Thyroid gland (tissue), 4 donors: ENCODE measurements at regions not wholly inside any gene's neighbourhood (a gene's known extent, or its start where the extent isn't known, plus 50 kb on each side); places are given as distances from the start of the nearest gene placed in this dataset.

Source experiments
- DNase-seq, 2 donors: peaks; one replicate each; pipeline ENCODE4 v3.0.0-alpha.2; 2019
- H3K27ac ChIP-seq, 3 donors: fragments of 200-600 bp; sonication (generic); 1 replicate in 2 of 3; 2 replicates in 1 of 3; pipeline ENCODE4 v1.5.1; 2016 to 2019; ENCODE audit warnings: mild to moderate bottlenecking in 1 of 3, moderate library complexity in 1 of 3
- H3K27me3 ChIP-seq: fragments of 200-600 bp; sonication (generic); one replicate; pipeline ENCODE4 v1.5.1; 2019
- H3K36me3 ChIP-seq, 2 donors: fragments of 200-600 bp; sonication (generic); one replicate each; pipeline ENCODE4 v1.5.1; 2016 to 2019
- H3K4me1 ChIP-seq, 2 donors: fragments of 200-600 bp; sonication (generic); one replicate each; pipeline ENCODE4 v1.5.1; 2017 to 2019
- H3K4me3 ChIP-seq, 3 donors: fragments of 200-600 bp; sonication (generic); replicated peaks in 1 of 3; 1 replicate in 2 of 3; 2 replicates in 1 of 3; pipeline ENCODE4 v1.5.1; 2016; ENCODE audit warnings: mild to moderate bottlenecking in 1 of 3
- H3K9me3 ChIP-seq: fragments of 200-600 bp; sonication (generic); one replicate; pipeline ENCODE4 v1.5.1; 2017
- POLR2A ChIP-seq, 2 donors: fragments of 450-650 bp; IDR thresholded peaks; one replicate each; pipeline ENCODE4 v1.6.1; 2017; ENCODE audit warnings: antibody characterized with exemption in 2 of 2, mild to moderate bottlenecking in 2 of 2, moderate library complexity in 1 of 2
- WGBS, 2 donors: methylation state at CpG; one replicate each; pipeline ENCODE4 v1.1.5; 2017; 5-methylcytosine and 5-hydroxymethylcytosine counted together
- intact Hi-C: fragments of 100-400 bp; cut with DNase I; formaldehyde crosslinking; loops from one replicate; pipeline ENCODE4 v1.15.1; 2023
- TF ChIP-seq, protein P1 (sequence below), 6 experiments: fragments of 200-600 bp in 3 of 6; fragments of 450-650 bp in 3 of 6; sonication (generic) in 3 of 6; IDR thresholded peaks; one replicate each; pipeline ENCODE4 v1.5.1; 2016 to 2019; ENCODE audit warnings: antibody characterized with exemption in 6 of 6, mild to moderate bottlenecking in 2 of 6, inconsistent platforms in 1 of 6, moderate library complexity in 1 of 6

- no peaks in the 10 kb centered on the region for H3K36me3 ChIP-seq
- WGBS, 2 donors: 43 to 57% methylated on average over 2 of the region's 2 CpGs
- intact Hi-C loops: no loop called here
- TF ChIP-seq, protein P1, sequence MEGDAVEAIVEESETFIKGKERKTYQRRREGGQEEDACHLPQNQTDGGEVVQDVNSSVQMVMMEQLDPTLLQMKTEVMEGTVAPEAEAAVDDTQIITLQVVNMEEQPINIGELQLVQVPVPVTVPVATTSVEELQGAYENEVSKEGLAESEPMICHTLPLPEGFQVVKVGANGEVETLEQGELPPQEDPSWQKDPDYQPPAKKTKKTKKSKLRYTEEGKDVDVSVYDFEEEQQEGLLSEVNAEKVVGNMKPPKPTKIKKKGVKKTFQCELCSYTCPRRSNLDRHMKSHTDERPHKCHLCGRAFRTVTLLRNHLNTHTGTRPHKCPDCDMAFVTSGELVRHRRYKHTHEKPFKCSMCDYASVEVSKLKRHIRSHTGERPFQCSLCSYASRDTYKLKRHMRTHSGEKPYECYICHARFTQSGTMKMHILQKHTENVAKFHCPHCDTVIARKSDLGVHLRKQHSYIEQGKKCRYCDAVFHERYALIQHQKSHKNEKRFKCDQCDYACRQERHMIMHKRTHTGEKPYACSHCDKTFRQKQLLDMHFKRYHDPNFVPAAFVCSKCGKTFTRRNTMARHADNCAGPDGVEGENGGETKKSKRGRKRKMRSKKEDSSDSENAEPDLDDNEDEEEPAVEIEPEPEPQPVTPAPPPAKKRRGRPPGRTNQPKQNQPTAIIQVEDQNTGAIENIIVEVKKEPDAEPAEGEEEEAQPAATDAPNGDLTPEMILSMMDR (IDR thresholded peaks at IDR 0.05): no peak
- no peak for TF ChIP-seq POLR2A (IDR thresholded peaks at IDR 0.05)
- DNase-seq: no peak
- no peak overlapping the region for H3K4me3 ChIP-seq
- no peaks in the 10 kb centered on the region for H3K27me3 ChIP-seq
- H3K27ac ChIP-seq: no peak overlapping the region
- H3K9me3 ChIP-seq: no peaks in the 10 kb centered on the region
- no peaks in the 10 kb centered on the region for H3K4me1 ChIP-seq
These were observed 87.7 kb upstream of the OPCML start for GRCh38 chr11:133619973-133620372.

DNA sequence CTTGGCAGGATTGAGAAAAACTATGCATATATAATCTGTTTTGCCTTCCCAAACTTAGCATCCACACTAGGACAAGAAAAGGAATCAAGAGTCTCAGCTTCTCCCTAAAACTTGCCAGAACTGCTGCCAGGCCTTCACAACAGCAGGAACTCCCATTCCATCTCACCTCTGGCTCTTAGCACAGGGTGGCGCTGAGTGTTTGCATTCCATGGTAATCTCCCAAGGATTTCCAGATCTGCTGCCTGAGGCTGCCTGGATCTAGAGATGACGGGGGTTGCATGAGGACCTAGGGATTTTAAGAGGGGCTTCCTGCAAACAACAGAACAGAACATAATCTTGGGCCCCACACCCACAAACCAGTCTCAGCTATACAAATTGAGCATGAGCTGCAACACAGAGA, 87.1 kb upstream of the OPCML start:
- Histone ChIP-seq H3K9me3 (no peaks in the 10 kb centered on the region), H3K36me3 (no peaks in the 10 kb centered on the region), H3K4me1 (no peaks in the 10 kb centered on the region), H3K27ac (no peak overlapping the region), H3K27me3 (no peaks in the 10 kb centered on the region), H3K4me3 (no peak overlapping the region)
- WGBS, 2 donors: 44 to 61% methylated on average over 2 of the region's 2 CpGs
- DNase-seq: no peak
- intact Hi-C loops: no loop called here
- TF ChIP-seq, protein P1 (IDR thresholded peaks at IDR 0.05): no peak
- no peak for TF ChIP-seq POLR2A (IDR thresholded peaks at IDR 0.05)

DNA sequence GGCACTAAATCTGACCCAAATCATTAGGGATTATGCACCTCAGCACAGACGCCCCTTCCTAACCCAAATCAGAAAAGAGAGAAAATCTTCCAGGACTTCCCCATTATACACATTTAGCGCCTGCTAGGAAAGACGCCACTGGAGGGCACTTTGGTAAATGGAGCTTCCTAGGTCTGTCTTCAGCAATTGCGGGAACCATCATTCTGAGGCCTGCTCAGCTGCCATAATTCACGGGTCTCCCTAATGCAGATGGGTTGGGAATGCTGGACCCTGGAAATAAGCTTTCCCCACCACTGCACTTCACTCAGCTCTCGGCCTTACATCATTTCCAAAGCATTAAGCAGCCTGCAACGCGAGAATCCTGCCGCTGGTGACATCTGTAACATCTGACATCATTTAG, 86.2 kb upstream of the OPCML start:
- no peak overlapping the region for H3K27ac ChIP-seq
- H3K4me3 ChIP-seq: no peak overlapping the region
- intact Hi-C loops: no loop called here
- H3K27me3 ChIP-seq: no peaks in the 10 kb centered on the region
- no peaks in the 10 kb centered on the region for H3K4me1 ChIP-seq
- H3K36me3 ChIP-seq: no peaks in the 10 kb centered on the region
- no peaks in the 10 kb centered on the region for H3K9me3 ChIP-seq
- TF ChIP-seq, protein P1 (IDR thresholded peaks at IDR 0.05): no peak
- no peak for TF ChIP-seq POLR2A (IDR thresholded peaks at IDR 0.05)
- 85 to 88% methylated on average over 9 of the region's 9 CpGs for WGBS, 2 donors
- no peak for DNase-seq

DNA sequence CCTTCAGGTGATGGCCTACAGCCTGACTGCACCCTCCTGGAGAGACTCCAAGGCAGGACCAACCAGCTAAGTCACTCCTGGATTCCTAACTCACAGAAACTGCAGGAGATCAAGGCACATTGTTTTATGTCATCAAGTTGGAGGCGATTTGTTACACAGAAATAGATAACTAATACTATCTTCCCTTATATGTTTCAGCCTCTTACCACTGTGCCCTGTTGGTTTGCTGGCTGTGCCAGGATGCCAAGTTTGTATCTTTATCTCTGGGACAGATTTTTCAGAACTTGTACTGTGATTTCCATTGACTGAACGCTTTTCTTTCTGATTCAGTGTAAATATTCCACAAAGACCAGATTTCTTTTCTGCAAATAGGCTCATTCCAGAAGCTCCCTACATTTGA, 76.2 kb upstream of the OPCML start:
- DNase-seq: no peak
- TF ChIP-seq, protein P1 (IDR thresholded peaks at IDR 0.05): no peak
- TF ChIP-seq POLR2A (IDR thresholded peaks at IDR 0.05): no peak
- 67 to 70% methylated on average over 2 of the region's 2 CpGs for WGBS, 2 donors
- no peak overlapping the region for H3K27ac ChIP-seq
- no peak overlapping the region for H3K4me3 ChIP-seq
- no peaks in the 10 kb centered on the region for H3K9me3 ChIP-seq
- no peaks in the 10 kb centered on the region for H3K27me3 ChIP-seq
- H3K36me3 ChIP-seq: no peaks in the 10 kb centered on the region
- H3K4me1 ChIP-seq: no peaks in the 10 kb centered on the region
- intact Hi-C loops: no loop called here

GRCh38 chr11:133606124-133606523, 73.8 kb upstream of the OPCML start:
- TF ChIP-seq, protein P1 (IDR thresholded peaks at IDR 0.05): no peak
- TF ChIP-seq POLR2A (IDR thresholded peaks at IDR 0.05): no peak
- no peaks in the 10 kb centered on the region for H3K36me3 ChIP-seq
- H3K27ac ChIP-seq: no peak overlapping the region
- WGBS, 2 donors: 72 to 76% methylated on average over 3 of the region's 3 CpGs
- no peak for DNase-seq
- H3K4me1 ChIP-seq: no peaks in the 10 kb centered on the region
- no peaks in the 10 kb centered on the region for H3K27me3 ChIP-seq
- intact Hi-C loops: no loop called here
- H3K4me3 ChIP-seq: no peak overlapping the region
- H3K9me3 ChIP-seq: no peaks in the 10 kb centered on the region
